ENCODE measurements at regions not wholly inside any gene's neighbourhood (a gene's known extent, or its start where the extent isn't known, plus 50 kb on each side); places are given as distances from the start of the nearest gene placed in this dataset.

DNA sequence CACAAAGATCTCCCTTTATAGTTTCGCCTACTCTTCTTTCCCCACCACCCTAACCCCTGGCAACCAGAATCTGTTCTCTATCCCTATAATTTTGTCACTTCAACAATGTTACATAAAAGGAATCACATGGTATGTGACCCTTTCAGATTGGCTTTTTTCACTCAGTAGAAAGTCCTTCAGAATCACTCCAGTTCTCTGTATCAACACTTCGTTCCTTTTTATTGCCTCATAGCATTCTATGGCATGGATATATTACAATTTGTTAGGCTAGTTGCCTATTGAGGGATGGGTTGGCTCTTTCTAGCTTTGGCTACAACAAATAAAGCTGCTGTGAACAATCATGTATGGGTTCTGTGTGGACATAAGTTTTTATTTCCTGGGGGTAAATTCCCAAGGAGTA is 163.1 kb downstream of the RPIA start:
- TF ChIP-seq CTCF (IDR thresholded peaks at IDR 0.05; ENCODE audit: low read length) (no peak), EZH2 (IDR thresholded peaks at IDR 0.05; ENCODE audit: borderline replicate concordance, low read length) (no peak)
